ENCODE measurements at regions not wholly inside any gene's neighbourhood (a gene's known extent, or its start where the extent isn't known, plus 50 kb on each side); places are given as distances from the start of the nearest gene placed in this dataset.
"Not testable (repeated sequence)": the region's sequence is repeated elsewhere in the genome, so short reads cannot be mapped to it uniquely, and the experiment has no call there.

DNA sequence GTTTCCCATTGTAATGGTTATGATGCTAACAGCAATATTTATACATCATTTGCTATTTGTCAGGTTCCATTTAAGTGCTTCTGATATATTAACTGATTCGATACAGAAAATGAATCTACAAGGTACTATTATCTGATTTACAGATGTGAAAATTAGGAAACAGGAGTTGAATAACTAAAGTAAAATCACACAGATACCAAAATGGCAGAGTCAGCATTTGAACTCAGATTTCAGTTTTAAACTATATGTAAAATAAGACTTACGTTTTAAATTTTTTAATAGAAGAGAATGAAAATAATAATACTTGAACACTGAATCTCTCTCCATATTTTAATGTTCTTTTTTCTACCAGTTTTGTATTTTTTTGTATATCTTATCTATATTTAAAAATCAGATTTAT is 313.2 kb downstream of the MDFIC start:
- no peak for DNase-seq

- DNase-seq, result no peak
These were observed 311.9 kb downstream of the MDFIC start for GRCh38 chr7:115233809-115234208.

GRCh38 chr7:115232041-115232440 is 310.1 kb downstream of the MDFIC start:
- DNase-seq, result no peak

GRCh38 chr7:115230882-115231571 is 309.1 kb downstream of the MDFIC start:
- peak in 1 of 2 donors; percentile 7 for DNase-seq

GRCh38 chr7:115229401-115230105 is 307.7 kb downstream of the MDFIC start:
- DNase-seq, result no peak

- no peak for DNase-seq
These were observed 305.8 kb downstream of the MDFIC start for GRCh38 chr7:115227473-115228235.

DNA sequence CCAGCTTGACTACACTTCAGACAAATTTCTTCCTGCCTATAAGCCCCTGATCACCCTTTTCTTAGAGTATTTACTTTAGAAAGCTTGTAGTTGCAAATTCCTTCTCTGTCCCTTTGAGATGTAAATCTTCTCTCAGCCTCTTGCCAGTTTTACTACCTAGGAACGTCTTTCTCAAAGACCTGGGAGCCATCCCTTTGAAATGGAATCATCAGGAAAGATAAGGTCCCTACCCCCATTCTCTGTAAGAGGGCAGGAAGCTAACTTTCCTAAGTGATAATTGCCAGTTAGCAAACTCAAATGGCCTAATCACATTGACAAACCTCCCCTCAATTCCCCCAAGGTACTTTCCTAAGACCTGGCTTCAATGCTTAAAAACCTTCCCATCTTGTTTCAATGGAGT is 304.5 kb downstream of the MDFIC start:
- DNase-seq, result no peak

GRCh38 chr7:115224922-115225321 is 303.0 kb downstream of the MDFIC start:
- no peak for DNase-seq

DNA sequence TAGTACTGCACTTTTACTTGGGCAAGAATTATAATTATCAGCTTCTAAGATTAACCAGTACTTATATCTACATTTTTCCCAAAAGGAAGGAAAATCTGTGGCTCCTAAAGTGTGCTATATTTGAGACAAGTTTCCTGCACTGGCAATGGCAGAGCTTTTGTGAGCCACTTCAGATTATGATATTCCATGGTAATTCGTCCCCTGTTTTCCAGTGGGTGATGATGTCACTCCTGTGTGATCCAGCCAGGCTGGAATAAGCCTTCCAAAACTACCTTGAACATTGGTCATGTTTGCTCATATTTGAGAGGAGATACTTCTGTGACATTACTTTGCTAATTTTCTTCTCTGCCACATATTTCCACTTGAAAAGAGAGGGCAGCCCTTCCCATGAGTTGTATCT is 302.1 kb downstream of the MDFIC start:
- no peak for DNase-seq

GRCh38 chr7:115221456-115221855 is 299.6 kb downstream of the MDFIC start:
- DNase-seq, result no peak

GRCh38 chr7:115218076-115218475 is 296.2 kb downstream of the MDFIC start:
- DNase-seq, result no peak

DNA sequence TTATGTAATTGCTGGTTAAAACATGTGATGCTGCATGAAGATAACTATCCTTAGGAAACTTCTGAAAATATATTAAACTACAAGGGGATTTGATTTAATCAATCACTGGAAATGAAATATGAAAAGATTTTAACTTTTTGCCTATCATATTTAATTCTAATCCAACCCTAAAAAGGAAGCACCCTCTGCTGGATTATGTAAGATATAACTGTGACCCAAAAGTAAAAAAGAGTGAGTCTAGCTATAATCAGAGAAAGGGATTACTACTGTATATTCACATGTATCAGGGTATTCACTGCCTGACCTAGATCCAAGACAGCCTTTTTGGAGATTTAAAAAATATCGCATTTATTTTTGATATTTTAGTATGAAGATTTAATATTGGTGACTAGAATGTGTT is 295.5 kb downstream of the MDFIC start:
- peak in 1 of 2 donors; percentile 4 for DNase-seq

DNA sequence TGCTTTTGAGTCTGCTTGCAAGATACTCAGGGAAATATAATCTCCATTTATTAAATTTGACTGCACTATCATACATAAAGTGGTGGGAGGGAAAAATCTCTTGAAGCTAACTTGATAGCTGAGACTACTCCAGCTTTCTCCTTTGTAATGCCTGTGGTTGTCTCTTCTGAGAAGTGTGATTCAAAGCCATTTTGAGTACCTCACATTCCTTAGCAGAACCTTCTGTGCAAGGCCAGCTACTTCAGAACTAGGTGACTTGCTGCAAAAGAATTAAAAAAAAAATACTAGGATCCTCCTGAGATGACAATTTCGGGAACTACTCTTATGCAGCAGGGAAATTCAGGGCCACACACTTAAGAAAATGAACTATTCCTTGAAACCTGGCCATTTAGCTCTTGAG is 294.8 kb downstream of the MDFIC start:
- DNase-seq, result no peak

DNA sequence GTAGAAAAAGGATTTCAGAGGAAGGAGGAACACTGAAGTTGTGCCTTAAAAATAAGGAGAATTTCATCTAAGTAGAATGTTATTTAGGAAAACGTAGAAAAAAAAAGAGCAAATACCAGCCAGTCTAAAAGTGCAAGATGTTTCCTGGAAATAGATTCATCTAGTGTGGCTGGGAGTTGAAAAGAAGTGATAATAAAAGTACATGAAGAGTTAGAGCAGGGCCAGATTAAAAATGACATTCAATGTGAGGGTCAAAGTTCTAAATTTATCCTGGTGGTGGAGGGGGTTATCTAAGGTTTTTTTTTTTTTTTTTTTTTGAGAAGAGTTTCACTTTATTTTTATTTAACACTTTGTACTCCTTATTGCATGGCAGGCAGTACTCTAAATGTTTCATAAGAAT is 289.3 kb downstream of the MDFIC start:
- no peak for DNase-seq

GRCh38 chr7:115210552-115210951 is 288.7 kb downstream of the MDFIC start:
- DNase-seq, result no peak

- no peak for DNase-seq
These were observed 287.0 kb downstream of the MDFIC start for GRCh38 chr7:115208710-115209560.

DNA sequence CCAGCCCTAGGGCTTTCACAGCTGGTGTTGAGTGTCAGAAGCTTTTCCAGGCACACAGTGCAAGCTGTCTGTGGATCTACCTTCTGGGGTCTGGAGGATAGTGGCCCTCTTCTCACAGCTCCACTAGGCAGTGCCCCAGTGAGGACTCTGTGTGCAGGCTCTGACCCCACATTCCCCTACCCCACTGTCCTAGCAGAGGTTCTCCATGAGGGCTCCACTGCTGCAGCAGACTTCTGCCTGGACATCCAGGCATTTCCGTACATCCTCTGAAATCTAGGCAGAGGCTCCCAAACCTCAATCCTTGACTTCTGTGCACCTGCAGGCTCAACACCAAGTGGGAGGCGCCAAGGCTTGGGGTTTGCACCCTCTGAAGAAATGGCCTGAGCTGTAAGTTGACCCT is 284.5 kb downstream of the MDFIC start:
- not testable (repeated sequence) for DNase-seq

DNA sequence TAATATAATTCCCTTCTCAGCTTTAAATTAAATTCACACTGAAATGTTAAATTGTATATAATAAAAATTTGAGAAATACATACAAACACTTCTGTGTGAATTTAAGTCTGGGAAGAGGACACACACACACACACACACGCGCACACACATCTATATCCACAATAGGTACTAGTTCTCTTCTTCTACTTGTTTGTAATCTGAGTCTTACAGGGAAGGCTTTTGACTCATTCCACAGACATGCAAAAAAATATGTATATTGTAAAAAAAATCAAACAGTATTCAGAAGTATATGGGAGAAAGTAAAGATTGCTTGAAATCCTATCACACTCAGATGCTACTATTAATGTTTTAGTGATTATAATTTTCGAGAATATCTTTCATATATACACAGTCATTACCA is 276.2 kb downstream of the MDFIC start:
- DNase-seq, result no peak

DNA sequence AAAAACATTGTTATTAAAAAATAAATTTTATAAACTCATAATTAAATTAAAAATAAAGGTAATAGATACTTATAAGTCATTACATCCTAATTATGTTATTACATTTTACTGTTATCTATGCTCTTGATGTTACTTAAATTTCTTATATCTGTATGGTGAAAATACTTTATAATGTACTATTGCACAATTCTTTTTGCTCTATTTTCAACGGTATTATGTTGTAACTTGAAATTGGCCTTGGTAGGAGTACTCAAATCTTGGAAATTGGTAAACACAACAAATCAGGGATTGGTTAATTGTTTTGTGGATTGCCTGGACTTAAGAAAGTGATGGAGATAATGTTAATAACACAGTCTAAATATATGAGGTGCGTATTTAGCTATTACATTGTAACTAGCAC is 273.3 kb downstream of the MDFIC start:
- no peak for DNase-seq

DNA sequence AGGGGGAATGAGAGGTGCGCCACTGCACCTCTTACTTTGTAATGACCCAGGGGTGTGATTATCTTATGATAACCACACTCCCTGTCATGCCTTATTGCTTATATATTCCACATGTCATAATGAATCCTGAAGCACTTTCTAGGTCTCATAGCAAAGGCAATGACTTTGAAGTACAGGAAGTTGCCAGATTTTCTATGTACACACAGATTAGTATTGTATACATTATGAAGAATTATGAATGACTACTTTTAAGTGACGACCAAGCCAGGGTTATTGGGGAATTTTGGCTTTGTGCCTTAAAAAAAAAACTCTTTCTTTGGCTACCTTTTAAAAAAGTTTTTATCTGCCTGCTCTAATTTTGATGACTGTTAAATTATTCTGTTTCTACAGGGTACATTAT is 269.6 kb downstream of the MDFIC start:
- DNase-seq, result no peak

GRCh38 chr7:115183431-115184057 is 261.6 kb downstream of the MDFIC start:
- DNase-seq, result peak in 1 of 2 donors; percentile 10

DNA sequence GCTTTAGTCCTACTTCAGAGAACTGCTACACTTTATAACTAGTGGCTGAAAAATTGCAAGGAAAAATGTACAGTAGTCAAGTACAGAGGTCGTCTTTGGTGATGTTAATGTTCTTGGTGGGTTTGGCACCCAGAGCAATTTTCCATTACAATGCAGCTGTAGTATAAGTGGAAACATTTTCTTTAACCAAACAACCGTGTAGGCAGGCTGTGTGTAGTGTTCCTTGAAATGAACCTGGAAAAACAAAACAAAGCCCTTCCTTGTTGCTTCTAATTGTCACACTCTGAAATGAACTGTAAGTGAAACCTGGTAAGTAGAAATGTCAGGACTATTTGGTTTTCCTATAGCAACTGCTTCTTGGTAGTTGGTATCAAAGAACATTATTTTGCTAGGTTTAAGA is 256.9 kb downstream of the MDFIC start:
- DNase-seq, result no peak

DNA sequence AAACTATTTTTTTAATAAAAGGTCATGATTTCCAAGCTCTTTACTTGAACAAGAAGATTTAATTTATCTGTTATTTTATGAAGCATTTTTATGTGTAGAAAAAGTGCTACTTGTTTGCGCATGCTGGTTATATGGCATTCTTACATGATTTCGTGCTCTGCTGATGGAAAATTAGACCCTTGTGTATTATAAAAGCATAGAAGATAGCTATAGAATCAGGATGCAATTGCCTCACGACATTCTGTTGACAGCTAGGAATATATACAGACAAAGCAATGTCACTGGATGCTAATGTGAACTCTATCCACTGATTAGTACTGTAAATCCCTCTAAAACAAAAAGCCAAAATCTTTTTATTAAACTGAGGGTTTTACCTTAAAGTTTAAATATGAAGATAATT is 255.9 kb downstream of the MDFIC start:
- DNase-seq, result no peak
